Natural killer cell (primary cell): ENCODE measurements at regions not wholly inside any gene's neighbourhood (a gene's known extent, or its start where the extent isn't known, plus 50 kb on each side); places are given as distances from the start of the nearest gene placed in this dataset.

ENCODE experiments used
- ATAC-seq, 3 donors: fragments of 150-1000 bp in 2 of 3; fragments of 200-7000 bp in 1 of 3; cut with Tn5 transposase; 1 replicate in 1 of 3; 2 replicates in 2 of 3; pipeline ENCODE4 v1.10.0; 2021; ENCODE audit warnings: mild to moderate bottlenecking in 2 of 3, moderate library complexity in 2 of 3
- DNase-seq, 2 donors: peaks; one replicate each; pipeline versions ENCODE4 v3.0.0 to v3.0.0-alpha.2; 2013 to 2021; ENCODE audit warnings: mixed read lengths in 1 of 2
- H3K27ac ChIP-seq: one replicate; pipeline ENCODE4 v1.5.1; 2013; ENCODE audit warnings: mild to moderate bottlenecking, low read length
- H3K27me3 ChIP-seq: one replicate; pipeline ENCODE4 v1.6.1; 2013; ENCODE audit warnings: low read length; ENCODE audit not compliant: control insufficient read depth, insufficient read depth
- H3K36me3 ChIP-seq: one replicate; pipeline ENCODE4 v1.6.1; 2013; ENCODE audit warnings: low read length; ENCODE audit not compliant: control insufficient read depth, insufficient read depth
- H3K4me1 ChIP-seq: one replicate; pipeline ENCODE4 v1.6.1; 2013; ENCODE audit warnings: low read length; ENCODE audit not compliant: control insufficient read depth, insufficient read depth
- H3K4me3 ChIP-seq: one replicate; pipeline ENCODE4 v1.5.1; 2013; ENCODE audit warnings: low read length
- H3K9me3 ChIP-seq: one replicate; pipeline ENCODE4 v1.6.1; 2013; ENCODE audit warnings: low read length; ENCODE audit not compliant: control insufficient read depth, insufficient read depth
- H3K27ac Mint-ChIP-seq, 2 donors: one replicate each; pipeline ENCODE4 v1.8.0; 2022; ENCODE audit warnings: mild to moderate bottlenecking in 2 of 2, mixed read lengths in 2 of 2, moderate library complexity in 1 of 2
- H3K27me3 Mint-ChIP-seq, 2 donors: one replicate each; pipeline ENCODE4 v1.8.0; 2022; ENCODE audit warnings: low read depth in 2 of 2, mixed read lengths in 2 of 2
- H3K36me3 Mint-ChIP-seq: one replicate; pipeline ENCODE4 v1.8.0; 2022; ENCODE audit warnings: mixed read lengths
- H3K4me1 Mint-ChIP-seq, 2 donors: one replicate each; pipeline ENCODE4 v1.8.0; 2022; ENCODE audit warnings: mixed read lengths in 2 of 2
- H3K4me3 Mint-ChIP-seq: one replicate; pipeline ENCODE4 v1.8.0; 2022; ENCODE audit warnings: mild to moderate bottlenecking, moderate library complexity, mixed read lengths
- H3K9me3 Mint-ChIP-seq, 2 donors: one replicate each; pipeline ENCODE4 v1.8.0; 2022; ENCODE audit warnings: mixed read lengths in 2 of 2
- CTCF ChIP-seq: fragments of 200-600 bp; IDR thresholded peaks from one replicate; pipeline ENCODE4 v1.8.0; 2022; ENCODE audit warnings: antibody characterized with exemption
- WGBS: methylation state at CpG from one replicate; pipeline ENCODE4 v1.1.7; 2013; ENCODE audit warnings: missing lambda C conversion rate; ENCODE audit not compliant: insufficient coverage; 5-methylcytosine and 5-hydroxymethylcytosine counted together
- intact Hi-C: fragments of 100-400 bp; cut with micrococcal nuclease; formaldehyde crosslinking; loops from one replicate; pipeline ENCODE4 v1.14.2; 2022

DNA sequence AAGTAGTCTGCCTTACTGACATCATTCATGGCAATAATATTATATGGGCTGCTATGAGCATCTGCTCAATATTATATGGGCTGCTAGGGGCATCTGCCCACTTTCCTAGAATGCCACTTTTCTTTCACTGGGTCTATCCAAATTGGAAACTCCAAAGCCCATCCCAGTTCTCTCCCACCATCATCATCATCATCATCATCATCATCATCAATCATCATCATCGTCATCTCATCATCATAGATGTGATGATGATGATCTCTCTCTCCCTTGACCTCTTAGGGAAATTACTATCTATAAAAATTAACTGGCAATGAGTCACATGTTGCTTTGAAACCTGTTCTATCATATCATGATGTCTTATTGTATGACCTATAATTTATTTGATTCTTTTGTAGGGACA, 222.0 kb downstream of the TJP1 start:
- Histone ChIP-seq H3K4me3 (no peak overlapping the region), H3K36me3 (no peaks in the 10 kb centered on the region), H3K27me3 (no peaks in the 10 kb centered on the region), H3K9me3 (no peaks in the 10 kb centered on the region), H3K4me1 (no peaks in the 10 kb centered on the region), H3K27ac (no peak overlapping the region)
- Mint-ChIP-seq H3K27me3 (peaks cover 0 to 3% of the 10 kb centered on the region in 2 donors), H3K27ac (no peak overlapping the region), H3K4me3 (no peak overlapping the region), H3K9me3 (no peaks in the 10 kb centered on the region), H3K4me1 (no peaks in the 10 kb centered on the region), H3K36me3 (no peaks in the 10 kb centered on the region)
- ATAC-seq: no peak
- whole genome bisulfite sequencing: 67% methylated on average over 1 of the region's 1 CpG
- DNase-seq: no peak
- no peak for TF ChIP-seq CTCF
- intact Hi-C loops: no loop called here

DNA sequence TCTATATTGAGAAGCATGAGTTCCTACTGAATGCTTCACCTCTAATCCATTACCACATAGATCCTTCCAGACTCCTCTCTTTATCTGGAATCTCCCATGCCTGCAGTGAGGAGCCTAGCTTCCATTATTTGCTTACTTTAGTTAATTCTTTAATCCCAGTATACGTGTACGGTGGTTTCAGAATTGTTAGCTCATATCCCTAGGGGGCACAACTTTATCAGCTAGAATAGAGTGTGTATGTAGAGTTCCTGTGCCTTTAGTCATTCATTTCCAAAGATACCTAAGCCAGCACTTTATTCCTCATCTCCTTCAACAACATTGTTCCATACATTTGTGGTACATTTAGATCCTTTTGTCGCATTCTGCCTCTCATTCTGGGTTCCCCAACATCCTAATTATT, 226.0 kb downstream of the TJP1 start:
- no peak overlapping the region for H3K27ac Mint-ChIP-seq
- Histone ChIP-seq H3K9me3 (no peaks in the 10 kb centered on the region), H3K4me3 (no peak overlapping the region), H3K27ac (no peak overlapping the region), H3K27me3 (no peaks in the 10 kb centered on the region), H3K36me3 (no peaks in the 10 kb centered on the region), H3K4me1 (no peaks in the 10 kb centered on the region)
- H3K4me3 Mint-ChIP-seq: no peak overlapping the region
- peaks cover 0 to 2% of the 10 kb centered on the region in 2 donors for H3K27me3 Mint-ChIP-seq
- intact Hi-C loops: no loop called here
- no peak for DNase-seq
- no peak for ATAC-seq
- no peaks in the 10 kb centered on the region for H3K9me3 Mint-ChIP-seq
- WGBS: 82% methylated on average over 3 of the region's 3 CpGs
- no peaks in the 10 kb centered on the region for H3K4me1 Mint-ChIP-seq
- no peaks in the 10 kb centered on the region for H3K36me3 Mint-ChIP-seq
- no peak for TF ChIP-seq CTCF

DNA sequence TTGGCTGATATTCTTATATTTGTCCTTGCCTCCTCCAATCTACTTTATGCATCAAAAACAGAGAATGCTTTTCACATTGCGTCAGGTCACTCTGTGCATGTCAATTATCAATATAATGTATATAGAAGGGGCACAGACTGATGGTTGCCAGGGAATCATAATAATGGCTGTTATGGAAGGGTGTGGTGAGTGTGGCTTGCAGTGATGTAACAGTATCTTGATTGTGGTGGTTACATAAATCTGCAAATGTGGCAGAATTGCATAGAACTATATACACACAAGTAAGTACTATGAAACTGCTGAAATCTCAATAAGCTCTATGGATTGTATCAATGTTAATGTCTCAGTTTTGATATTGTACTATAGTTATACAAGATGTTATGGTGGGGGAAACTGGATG, 228.6 kb downstream of the TJP1 start:
- no peak overlapping the region for H3K27ac ChIP-seq
- no peak overlapping the region for H3K27ac Mint-ChIP-seq
- H3K9me3 Mint-ChIP-seq: no peaks in the 10 kb centered on the region
- no peak overlapping the region for H3K4me3 ChIP-seq
- H3K36me3 ChIP-seq: no peaks in the 10 kb centered on the region
- DNase-seq (no peak), ATAC-seq (no peak)
- H3K9me3 ChIP-seq: no peaks in the 10 kb centered on the region
- intact Hi-C loops: no loop called here
- H3K4me3 Mint-ChIP-seq: no peak overlapping the region
- H3K4me1 ChIP-seq: no peaks in the 10 kb centered on the region
- H3K27me3 ChIP-seq: no peaks in the 10 kb centered on the region
- peaks cover 0 to 2% of the 10 kb centered on the region in 2 donors for H3K27me3 Mint-ChIP-seq
- no peak for TF ChIP-seq CTCF
- WGBS: no CpG with 5 or more reads among the region's 1 CpG
- no peaks in the 10 kb centered on the region for H3K4me1 Mint-ChIP-seq
- H3K36me3 Mint-ChIP-seq: no peaks in the 10 kb centered on the region

DNA sequence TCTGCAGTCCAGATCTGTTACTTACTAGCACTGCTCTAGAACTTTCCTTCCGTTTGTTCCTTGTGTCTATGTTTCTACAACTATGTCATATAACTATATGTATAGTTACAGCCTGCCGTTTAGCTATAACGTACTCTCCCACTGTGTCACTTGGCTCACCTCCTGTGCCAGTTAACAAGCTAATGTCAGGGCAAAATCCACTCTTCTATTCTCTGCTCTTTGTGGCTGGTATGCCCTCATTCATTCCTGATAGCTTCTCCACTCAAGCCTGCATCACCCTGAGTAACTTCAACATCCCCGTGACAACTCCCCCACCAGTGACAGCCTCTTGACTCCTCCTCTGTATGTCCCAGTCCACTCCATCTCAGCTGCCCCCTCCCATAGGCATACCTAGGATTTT, 229.2 kb downstream of the TJP1 start:
- WGBS: 78% methylated on average over 4 of the region's 4 CpGs
- Histone ChIP-seq H3K9me3 (no peaks in the 10 kb centered on the region), H3K4me1 (no peaks in the 10 kb centered on the region), H3K27me3 (no peaks in the 10 kb centered on the region), H3K4me3 (no peak overlapping the region), H3K36me3 (no peaks in the 10 kb centered on the region), H3K27ac (no peak overlapping the region)
- intact Hi-C loops: no loop called here
- Mint-ChIP-seq H3K27me3 (peaks cover 0 to 2% of the 10 kb centered on the region in 2 donors), H3K36me3 (no peaks in the 10 kb centered on the region), H3K4me3 (no peak overlapping the region), H3K9me3 (no peaks in the 10 kb centered on the region), H3K27ac (no peak overlapping the region), H3K4me1 (no peaks in the 10 kb centered on the region)
- TF ChIP-seq CTCF: no peak
- ATAC-seq (no peak), DNase-seq (no peak)
